ENCODE measurements at regions not wholly inside any gene's neighbourhood (a gene's known extent, or its start where the extent isn't known, plus 50 kb on each side); places are given as distances from the start of the nearest gene placed in this dataset.

DNA sequence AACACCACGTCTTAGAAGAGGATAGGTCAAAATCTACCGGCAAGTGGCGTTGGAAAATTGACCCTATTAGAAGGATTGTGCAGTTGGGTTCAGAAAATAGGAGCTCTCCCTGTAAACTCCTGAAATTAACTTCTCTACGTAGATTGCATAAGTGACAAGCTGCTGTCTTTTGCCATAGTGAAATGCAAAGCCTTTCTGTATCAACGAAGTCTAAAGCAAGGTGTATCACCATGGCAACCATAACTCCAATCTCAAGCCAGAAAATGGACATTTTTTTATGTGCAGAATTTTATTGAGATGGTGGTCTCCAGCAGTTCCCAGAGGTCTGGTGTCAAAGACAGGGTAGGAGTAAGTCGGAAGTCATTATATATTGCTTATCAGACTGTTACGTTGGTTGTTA lies 367.7 kb upstream of the NOVA1 start:
- DNase-seq, result no peak
- intact Hi-C loops (cut with DNase I, micrococcal nuclease), result no loop called here
- no peak for ATAC-seq
- H3K36me3 ChIP-seq (ENCODE audit: low read depth), result no peaks in the 10 kb centered on the region
- no peaks in the 10 kb centered on the region for H3K4me1 ChIP-seq (ENCODE audit: low read depth)
- TF ChIP-seq CTCF (IDR thresholded peaks at IDR 0.05), result no peak
- H3K4me3 ChIP-seq, result no peak overlapping the region
- H3K9me3 ChIP-seq, result no peaks in the 10 kb centered on the region

DNA sequence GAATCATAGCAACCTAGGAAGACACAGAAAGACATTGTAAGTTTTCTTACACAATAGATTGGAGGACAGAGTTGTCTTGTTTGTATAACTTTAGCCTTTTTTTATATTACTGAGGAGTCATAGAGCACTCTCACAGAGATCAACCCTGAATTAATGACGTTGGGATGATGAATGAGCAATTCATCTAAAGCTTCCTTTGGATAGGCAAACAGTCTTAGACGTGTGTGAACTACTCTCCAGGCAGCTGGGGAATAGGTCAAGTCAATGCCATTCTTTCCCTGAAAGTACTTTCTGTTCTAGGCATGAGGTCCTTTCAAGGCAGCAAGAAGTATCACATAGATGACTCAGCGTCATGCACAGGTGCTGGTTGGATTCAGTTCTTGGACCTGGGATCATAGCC lies 369.1 kb upstream of the NOVA1 start:
- TF ChIP-seq CTCF (IDR thresholded peaks at IDR 0.05), result no peak
- DNase-seq (no peak), ATAC-seq (peak; percentile 93)

DNA sequence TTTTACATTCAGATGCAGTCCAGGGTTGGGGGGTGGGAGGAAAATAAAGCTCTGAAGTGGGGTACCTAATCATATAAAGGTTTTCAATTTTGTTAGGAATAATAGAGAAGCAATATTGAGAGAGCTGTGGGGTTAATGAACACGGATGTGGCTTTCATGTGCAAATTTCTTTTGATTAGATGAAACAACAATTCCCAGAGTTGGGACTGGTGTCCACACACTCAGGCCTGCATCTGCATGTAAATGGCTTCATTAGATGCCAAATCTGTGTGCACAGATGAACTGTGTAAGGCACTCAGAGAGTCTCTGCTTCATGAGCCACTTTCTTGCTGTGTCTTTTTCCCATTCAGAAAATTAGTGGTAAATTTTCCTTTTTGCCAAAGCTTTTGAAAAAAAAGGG lies 377.1 kb upstream of the NOVA1 start:
- intact Hi-C loops (cut with DNase I, micrococcal nuclease), result no loop called here
- DNase-seq (no peak), ATAC-seq (no peak)
- Histone ChIP-seq H3K4me3 (no peak overlapping the region), H3K4me1 (ENCODE audit: low read depth) (no peaks in the 10 kb centered on the region), H3K9me3 (no peaks in the 10 kb centered on the region), H3K36me3 (ENCODE audit: low read depth) (no peaks in the 10 kb centered on the region)
- TF ChIP-seq CTCF (IDR thresholded peaks at IDR 0.05), result no peak

More for the DNA sequence above, 369.1 kb upstream of the NOVA1 start:
- Histone ChIP-seq H3K36me3 (ENCODE audit: low read depth) (no peaks in the 10 kb centered on the region), H3K9me3 (no peaks in the 10 kb centered on the region), H3K4me3 (no peak overlapping the region), H3K4me1 (ENCODE audit: low read depth) (no peaks in the 10 kb centered on the region)
- intact Hi-C loops (cut with DNase I, micrococcal nuclease), result no loop called here

DNA sequence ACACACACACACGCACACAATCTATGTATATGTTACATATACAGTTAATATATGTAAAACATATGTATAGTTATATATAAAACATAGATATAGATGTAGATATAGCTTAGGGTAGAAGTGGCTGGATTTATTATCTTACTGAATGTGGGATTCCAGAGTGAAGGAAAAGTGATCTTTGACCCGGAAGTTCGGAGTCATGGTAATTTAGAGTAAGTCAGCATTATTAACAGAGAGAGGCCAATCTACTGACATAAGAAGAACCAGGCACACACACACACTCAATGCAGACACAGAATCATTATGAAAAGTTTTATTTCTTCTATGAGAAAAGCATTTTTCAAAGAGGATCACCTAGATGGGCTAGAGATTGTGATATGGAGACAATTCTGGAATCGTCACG lies 384.2 kb upstream of the NOVA1 start:
- no peaks in the 10 kb centered on the region for H3K4me1 ChIP-seq (ENCODE audit: low read depth)
- intact Hi-C loops (cut with DNase I, micrococcal nuclease), result no loop called here
- no peaks in the 10 kb centered on the region for H3K36me3 ChIP-seq (ENCODE audit: low read depth)
- H3K4me3 ChIP-seq, result no peak overlapping the region
- no peaks in the 10 kb centered on the region for H3K9me3 ChIP-seq
- TF ChIP-seq CTCF (IDR thresholded peaks at IDR 0.05), result no peak
- no peak for DNase-seq
- ATAC-seq, result peak; percentile 82

DNA sequence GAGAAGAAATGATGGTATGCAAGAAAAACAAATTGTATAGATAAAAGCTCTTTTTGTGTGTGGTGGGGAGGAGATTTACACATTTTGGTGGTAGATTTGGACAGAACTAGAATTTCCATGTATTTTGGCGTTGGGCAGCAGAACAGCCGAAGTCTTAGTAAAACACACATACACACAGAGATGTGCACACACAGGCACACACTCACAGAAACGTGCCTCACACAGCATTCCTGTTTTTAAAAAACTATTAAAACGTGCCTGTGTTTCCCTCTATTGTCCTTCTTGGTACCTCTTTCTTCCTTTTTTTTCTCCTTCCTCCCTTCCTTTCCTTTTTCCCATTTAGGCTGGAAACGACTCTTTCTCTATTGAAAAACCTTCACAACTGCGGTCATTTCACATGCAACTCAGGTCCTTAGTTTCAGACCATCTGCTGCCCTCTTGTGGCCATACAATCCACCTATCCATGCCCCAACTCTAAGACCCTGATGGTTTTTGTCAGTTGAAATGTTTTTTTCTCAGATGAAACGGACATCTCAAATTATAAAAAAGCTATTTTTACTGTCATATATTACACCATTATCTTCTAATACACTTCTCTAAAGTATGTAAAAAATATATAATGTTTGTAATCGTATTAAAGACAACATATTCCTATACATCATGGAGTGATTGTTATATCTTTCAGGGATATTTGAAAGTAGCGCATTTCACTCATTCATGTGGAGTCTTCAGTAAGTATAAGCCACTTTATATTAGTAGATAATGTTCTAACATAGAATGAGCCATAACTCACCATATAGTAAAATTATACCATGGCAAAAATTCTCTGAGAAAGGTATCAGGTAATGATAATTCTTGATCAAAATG lies 386.7 kb upstream of the NOVA1 start:
- no peaks in the 10 kb centered on the region for H3K9me3 ChIP-seq
- TF ChIP-seq CTCF (IDR thresholded peaks at IDR 0.05), result peak; percentile 30
- ATAC-seq (peak; percentile 67), DNase-seq (peak in 2 of 3 donors; percentile 19 to 84)
- intact Hi-C loops (cut with DNase I, micrococcal nuclease), result no loop called here
- no peaks in the 10 kb centered on the region for H3K36me3 ChIP-seq (ENCODE audit: low read depth)
- H3K4me1 ChIP-seq (ENCODE audit: low read depth), result no peaks in the 10 kb centered on the region
- H3K4me3 ChIP-seq, result no peak overlapping the region
